OCI-LY1 (cell line): ENCODE measurements at regions not wholly inside any gene's neighbourhood (a gene's known extent, or its start where the extent isn't known, plus 50 kb on each side); places are given as distances from the start of the nearest gene placed in this dataset.

Experiments
- H2AFZ ChIP-seq: fragments of 200-600 bp; sonication (generic), shearing (Covaris generic); 2 replicates; pipeline ENCODE4 v1.6.0; 2014; ENCODE audit warnings: antibody characterized with exemption, mild to moderate bottlenecking, low read length
- H3F3A ChIP-seq: fragments of 200-600 bp; sonication (generic), shearing (Covaris generic); 2 replicates; pipeline ENCODE4 v1.6.0; 2014; ENCODE audit warnings: mild to moderate bottlenecking, antibody characterized with exemption, low read length, moderate library complexity; ENCODE audit not compliant: insufficient read depth
- H3K27ac ChIP-seq: fragments of 200-600 bp; sonication (generic); 2 replicates; pipeline ENCODE4 v1.5.1; 2014; ENCODE audit warnings: low read length, mixed run types, mild to moderate bottlenecking, low read depth; ENCODE audit not compliant: poor library complexity, severe bottlenecking
- H3K27me3 ChIP-seq: fragments of 200-600 bp; sonication (generic); 2 replicates; pipeline ENCODE4 v1.6.0; 2014; ENCODE audit warnings: antibody characterized with exemption, mild to moderate bottlenecking, low read length, moderate library complexity; ENCODE audit not compliant: insufficient read depth
- H3K36me3 ChIP-seq: fragments of 200-600 bp; sonication (generic); 2 replicates; pipeline ENCODE4 v1.6.1; 2014; ENCODE audit warnings: mild to moderate bottlenecking, antibody characterized with exemption, low read length, moderate library complexity, mixed read lengths; ENCODE audit not compliant: insufficient read depth
- H3K4me1 ChIP-seq: fragments of 200-600 bp; sonication (generic); 2 replicates; pipeline ENCODE4 v1.5.1; 2014; ENCODE audit warnings: mild to moderate bottlenecking, low read length, moderate library complexity; ENCODE audit not compliant: insufficient read depth, severe bottlenecking
- H3K4me2 ChIP-seq: fragments of 200-600 bp; sonication (generic), shearing (Covaris generic); 2 replicates; pipeline ENCODE4 v1.6.1; 2014; ENCODE audit warnings: low read length
- H3K4me3 ChIP-seq: fragments of 200-600 bp; sonication (generic); 2 replicates; pipeline ENCODE4 v1.5.1; 2014; ENCODE audit warnings: low read length, low read depth, mild to moderate bottlenecking, mixed read lengths; ENCODE audit not compliant: poor library complexity, severe bottlenecking
- H3K79me2 ChIP-seq: fragments of 200-600 bp; shearing (Covaris generic); 2 replicates; pipeline ENCODE4 v1.6.1; 2016; ENCODE audit warnings: mixed run types, low read length, mixed read lengths; ENCODE audit not compliant: insufficient read depth
- H3K9ac ChIP-seq: fragments of 200-600 bp; sonication (generic), shearing (Covaris generic); 2 replicates; pipeline ENCODE4 v1.6.1; 2014; ENCODE audit warnings: mild to moderate bottlenecking, low read length, mixed read lengths
- H3K9me2 ChIP-seq: fragments of 200-600 bp; sonication (generic), shearing (Covaris generic); 2 replicates; pipeline ENCODE4 v1.6.1; 2014; ENCODE audit warnings: low read depth, mild to moderate bottlenecking, low read length, mixed read lengths
- H3K9me3 ChIP-seq: fragments of 200-600 bp; shearing (Covaris generic); 2 replicates; pipeline ENCODE4 v1.6.1; 2014; ENCODE audit warnings: low read length, mixed read lengths
- H4K20me1 ChIP-seq: fragments of 200-600 bp; sonication (generic), shearing (Covaris generic); 2 replicates; pipeline ENCODE4 v1.6.0; 2016; ENCODE audit warnings: mild to moderate bottlenecking, low read length; ENCODE audit not compliant: insufficient read depth
- EZH2 ChIP-seq: fragments of 200-600 bp; sonication (generic), shearing (Covaris generic); IDR thresholded peaks from 2 replicates; pipeline ENCODE4 v1.8.0; 2017; ENCODE audit warnings: borderline replicate concordance, mixed run types, mild to moderate bottlenecking, antibody characterized with exemption, low read length, moderate library complexity, mixed read lengths
- TF ChIP-seq, protein P1 (sequence below): fragments of 200-600 bp; sonication (generic), shearing (Covaris generic); IDR thresholded peaks from 2 replicates; pipeline ENCODE4 v1.5.1; 2017; ENCODE audit warnings: mild to moderate bottlenecking, antibody characterized with exemption, low read length, moderate library complexity, mixed read lengths

DNA sequence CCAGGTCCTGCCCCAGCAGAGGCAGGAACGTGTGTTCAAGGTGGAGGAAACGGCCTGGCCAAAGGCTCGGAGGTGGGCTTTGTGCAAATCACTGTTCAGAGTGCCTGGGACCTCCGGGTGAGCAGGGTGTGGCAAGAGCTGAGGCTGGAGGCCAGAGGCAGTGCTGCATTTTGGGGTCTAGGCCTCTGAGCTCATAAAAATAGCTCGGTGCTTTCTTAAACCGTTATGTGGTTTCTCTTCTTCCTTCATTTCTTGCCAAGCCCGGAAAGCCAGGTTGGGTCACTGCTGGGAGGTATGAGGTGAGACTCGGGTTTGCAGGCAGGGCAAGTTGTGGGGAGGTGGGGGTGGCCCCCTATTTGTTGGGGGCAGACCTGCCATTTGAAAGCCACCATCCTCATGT, 178.8 kb upstream of the MYL2 start:
- Histone ChIP-seq H3K9me3 (no peaks in the 10 kb centered on the region), H3K4me2 (no peak overlapping the region), H4K20me1 (no peaks in the 10 kb centered on the region), H3K36me3 (no peaks in the 10 kb centered on the region), H3F3A (no peaks in the 10 kb centered on the region), H2AFZ (no peak overlapping the region), H3K27me3 (no peaks in the 10 kb centered on the region), H3K4me1 (no peaks in the 10 kb centered on the region), H3K4me3 (no peak overlapping the region), H3K9ac (no peak overlapping the region), H3K79me2 (no peaks in the 10 kb centered on the region), H3K9me2 (no peaks in the 10 kb centered on the region), H3K27ac (no peak overlapping the region)
- no peak for TF ChIP-seq EZH2
- TF ChIP-seq, protein P1, sequence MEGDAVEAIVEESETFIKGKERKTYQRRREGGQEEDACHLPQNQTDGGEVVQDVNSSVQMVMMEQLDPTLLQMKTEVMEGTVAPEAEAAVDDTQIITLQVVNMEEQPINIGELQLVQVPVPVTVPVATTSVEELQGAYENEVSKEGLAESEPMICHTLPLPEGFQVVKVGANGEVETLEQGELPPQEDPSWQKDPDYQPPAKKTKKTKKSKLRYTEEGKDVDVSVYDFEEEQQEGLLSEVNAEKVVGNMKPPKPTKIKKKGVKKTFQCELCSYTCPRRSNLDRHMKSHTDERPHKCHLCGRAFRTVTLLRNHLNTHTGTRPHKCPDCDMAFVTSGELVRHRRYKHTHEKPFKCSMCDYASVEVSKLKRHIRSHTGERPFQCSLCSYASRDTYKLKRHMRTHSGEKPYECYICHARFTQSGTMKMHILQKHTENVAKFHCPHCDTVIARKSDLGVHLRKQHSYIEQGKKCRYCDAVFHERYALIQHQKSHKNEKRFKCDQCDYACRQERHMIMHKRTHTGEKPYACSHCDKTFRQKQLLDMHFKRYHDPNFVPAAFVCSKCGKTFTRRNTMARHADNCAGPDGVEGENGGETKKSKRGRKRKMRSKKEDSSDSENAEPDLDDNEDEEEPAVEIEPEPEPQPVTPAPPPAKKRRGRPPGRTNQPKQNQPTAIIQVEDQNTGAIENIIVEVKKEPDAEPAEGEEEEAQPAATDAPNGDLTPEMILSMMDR, result no peak

DNA sequence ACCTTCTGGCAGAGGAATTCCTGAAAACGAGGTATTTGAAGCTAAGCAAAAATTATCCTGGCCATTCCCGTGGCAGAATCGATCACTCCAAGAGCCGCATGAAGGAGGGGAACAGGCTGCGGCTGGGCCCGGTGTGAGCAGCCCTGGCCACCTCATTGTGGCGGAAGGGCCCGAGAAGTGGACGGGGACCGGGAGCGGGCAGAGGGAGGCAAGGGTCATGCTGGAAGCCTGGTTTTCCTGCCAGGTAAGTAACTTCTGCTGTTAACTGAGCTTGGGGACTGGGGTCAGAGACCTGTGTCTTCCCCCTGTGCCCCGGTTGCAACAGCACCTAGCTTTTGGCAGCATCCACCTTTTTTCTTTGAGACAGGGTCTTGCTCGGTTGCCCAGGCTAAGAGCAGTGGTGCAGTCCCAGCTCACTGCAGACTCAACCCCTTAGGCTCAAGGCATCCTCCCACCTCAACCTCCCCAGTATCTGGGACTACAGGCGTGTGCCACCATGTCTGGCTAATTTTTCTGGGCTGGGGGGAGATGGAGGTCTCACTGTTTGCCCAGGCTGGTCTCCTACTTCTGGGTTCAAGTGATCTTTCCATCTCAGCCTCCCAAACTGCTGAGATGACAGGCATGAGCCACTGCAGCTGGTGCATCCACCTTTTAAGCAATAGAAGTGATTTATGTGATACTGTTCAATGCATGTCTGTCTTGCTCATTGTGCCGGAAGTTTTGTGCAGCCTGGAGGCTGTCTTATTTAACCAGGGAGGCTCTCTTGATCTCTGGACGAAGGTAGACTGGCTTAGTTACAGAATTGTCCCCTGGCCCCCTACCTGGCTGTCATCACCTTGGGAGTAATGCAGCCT, 174.0 kb upstream of the MYL2 start:
- TF ChIP-seq, protein P1, result no peak
- no peak for TF ChIP-seq EZH2
- Histone ChIP-seq H3K4me1 (no peaks in the 10 kb centered on the region), H3K79me2 (no peaks in the 10 kb centered on the region), H3K27ac (no peak overlapping the region), H3F3A (no peaks in the 10 kb centered on the region), H2AFZ (no peak overlapping the region), H3K9ac (no peak overlapping the region), H3K9me3 (no peaks in the 10 kb centered on the region), H4K20me1 (no peaks in the 10 kb centered on the region), H3K4me3 (no peak overlapping the region), H3K4me2 (no peak overlapping the region), H3K9me2 (no peaks in the 10 kb centered on the region), H3K36me3 (no peaks in the 10 kb centered on the region), H3K27me3 (no peaks in the 10 kb centered on the region)

DNA sequence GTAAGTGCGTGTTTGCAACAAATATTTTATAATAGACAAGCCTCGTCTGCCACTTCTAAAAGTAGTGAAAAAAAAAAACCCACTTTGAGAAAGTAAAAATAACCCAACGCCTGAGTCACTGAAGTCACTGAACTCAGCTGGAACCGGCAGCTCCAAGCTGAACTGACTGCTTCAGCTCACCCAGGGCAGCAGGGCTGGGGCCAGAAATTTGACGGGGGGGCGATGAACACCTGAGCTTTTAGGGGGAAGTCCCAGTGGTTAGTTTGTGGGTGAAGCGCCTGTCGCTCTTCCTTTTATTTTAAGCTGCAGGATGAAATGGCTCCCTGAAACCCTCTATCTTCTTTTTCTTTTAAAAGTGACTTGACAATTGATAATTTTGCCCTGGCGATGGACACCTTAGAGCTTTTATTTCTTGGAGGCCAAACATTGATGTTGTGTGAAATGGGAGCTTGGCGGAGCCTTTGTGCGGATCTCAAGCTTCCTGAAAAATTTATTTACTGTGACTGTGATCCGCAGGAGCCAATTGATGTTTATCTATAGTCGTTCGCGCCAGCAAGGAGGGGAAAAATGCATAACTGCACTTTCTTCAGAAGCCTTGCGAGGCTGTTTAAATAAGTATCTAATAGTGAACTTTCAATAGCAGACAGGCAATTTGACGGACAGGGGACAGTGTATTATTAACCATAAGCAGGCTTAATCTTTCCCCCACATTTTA, 173.2 kb upstream of the MYL2 start:
- Histone ChIP-seq H3K9me2 (no peaks in the 10 kb centered on the region), H3K9ac (no peak overlapping the region), H3K4me1 (no peaks in the 10 kb centered on the region), H3K27me3 (no peaks in the 10 kb centered on the region), H3K27ac (no peak overlapping the region), H3F3A (no peaks in the 10 kb centered on the region), H4K20me1 (no peaks in the 10 kb centered on the region), H3K4me2 (no peak overlapping the region), H3K79me2 (no peaks in the 10 kb centered on the region), H2AFZ (no peak overlapping the region), H3K4me3 (no peak overlapping the region), H3K36me3 (no peaks in the 10 kb centered on the region), H3K9me3 (no peaks in the 10 kb centered on the region)
- TF ChIP-seq EZH2, result no peak
- TF ChIP-seq, protein P1, result no peak
